ENCODE measurements at regions not wholly inside any gene's neighbourhood (a gene's known extent, or its start where the extent isn't known, plus 50 kb on each side); places are given as distances from the start of the nearest gene placed in this dataset.
"Not testable (repeated sequence)": the region's sequence is repeated elsewhere in the genome, so short reads cannot be mapped to it uniquely, and the experiment has no call there.

- DNase-seq (ENCODE audit: low read depth), result no peak
Observed at GRCh38 chr2:193326296-193326695, 1131.6 kb upstream of the TMEFF2 start.

GRCh38 chr2:193315428-193316091 is 1120.8 kb upstream of the TMEFF2 start:
- DNase-seq (ENCODE audit: low read depth), result no peak

GRCh38 chr2:193303464-193303863 is 1108.7 kb upstream of the TMEFF2 start:
- DNase-seq (ENCODE audit: low read depth), result no peak

GRCh38 chr2:193294371-193294770 is 1099.6 kb upstream of the TMEFF2 start:
- no peak for DNase-seq (ENCODE audit: low read depth)

- no peak for DNase-seq (ENCODE audit: low read depth)
Observed at GRCh38 chr2:193279361-193279760, 1084.6 kb upstream of the TMEFF2 start.

- DNase-seq (ENCODE audit: low read depth), result no peak
Observed at GRCh38 chr2:193276988-193277387, 1082.3 kb upstream of the TMEFF2 start.

- no peak for DNase-seq (ENCODE audit: low read depth)
Observed at GRCh38 chr2:193276560-193276959, 1081.8 kb upstream of the TMEFF2 start.

GRCh38 chr2:193276069-193276468 is 1081.3 kb upstream of the TMEFF2 start:
- DNase-seq (ENCODE audit: low read depth), result no peak

- DNase-seq (ENCODE audit: low read depth), result no peak
Observed at GRCh38 chr2:193272011-193272410, 1077.3 kb upstream of the TMEFF2 start.

GRCh38 chr2:193270816-193271215 is 1076.1 kb upstream of the TMEFF2 start:
- DNase-seq (ENCODE audit: low read depth), result no peak

GRCh38 chr2:193267496-193268002 is 1072.8 kb upstream of the TMEFF2 start:
- no peak for DNase-seq (ENCODE audit: low read depth)

- DNase-seq (ENCODE audit: low read depth), result no peak
Observed at GRCh38 chr2:193253014-193253530, 1058.3 kb upstream of the TMEFF2 start.

GRCh38 chr2:193251909-193252308 is 1057.2 kb upstream of the TMEFF2 start:
- DNase-seq (ENCODE audit: low read depth), result no peak

- no peak for DNase-seq (ENCODE audit: low read depth)
Observed at GRCh38 chr2:193250389-193250788, 1055.7 kb upstream of the TMEFF2 start.

GRCh38 chr2:193240752-193241151 is 1046.0 kb upstream of the TMEFF2 start:
- no peak for DNase-seq (ENCODE audit: low read depth)

GRCh38 chr2:193231634-193232033 is 1036.9 kb upstream of the TMEFF2 start:
- DNase-seq (ENCODE audit: low read depth), result no peak

GRCh38 chr2:193228276-193228675 is 1033.5 kb upstream of the TMEFF2 start:
- no peak for DNase-seq (ENCODE audit: low read depth)

- DNase-seq (ENCODE audit: low read depth), result no peak
Observed at GRCh38 chr2:193222454-193222853, 1027.7 kb upstream of the TMEFF2 start.

GRCh38 chr2:193219413-193219812 is 1024.7 kb upstream of the TMEFF2 start:
- no peak for DNase-seq (ENCODE audit: low read depth)

GRCh38 chr2:193201583-193201982 is 1006.9 kb upstream of the TMEFF2 start:
- DNase-seq (ENCODE audit: low read depth), result no peak

- DNase-seq (ENCODE audit: low read depth), result no peak
Observed at GRCh38 chr2:193199322-193199721, 1004.6 kb upstream of the TMEFF2 start.

- DNase-seq (ENCODE audit: low read depth), result no peak
Observed at GRCh38 chr2:193187816-193188215, 993.1 kb upstream of the TMEFF2 start.

- not testable (repeated sequence) for DNase-seq (ENCODE audit: low read depth)
Observed at GRCh38 chr2:193170981-193171380, 976.2 kb upstream of the TMEFF2 start.

GRCh38 chr2:193156480-193156879 is 961.7 kb upstream of the TMEFF2 start:
- no peak for DNase-seq (ENCODE audit: low read depth)
